Upper lobe of left lung (tissue), 6 donors: ENCODE measurements at regions not wholly inside any gene's neighbourhood (a gene's known extent, or its start where the extent isn't known, plus 50 kb on each side); places are given as distances from the start of the nearest gene placed in this dataset.

Experiments
- ATAC-seq, 2 donors: fragments of 200-7000 bp; cut with Tn5 transposase; one replicate each; pipeline ENCODE4 v1.9.1; 2022; ENCODE audit warnings: mild to moderate bottlenecking in 2 of 2, moderate library complexity in 2 of 2; ENCODE audit not compliant: low FRiP score in 2 of 2
- DNase-seq, 2 donors: peaks; one replicate each; pipeline ENCODE4 v3.0.0-alpha.2; 2019 to 2020
- H3K27ac ChIP-seq, 4 donors: fragments of 200-600 bp; sonication (generic); one replicate each; pipeline ENCODE4 v1.5.1; 2016 to 2019
- H3K27me3 ChIP-seq, 4 donors: fragments of 200-600 bp; sonication (generic); one replicate each; pipeline ENCODE4 v1.5.1; 2017 to 2019
- H3K36me3 ChIP-seq, 4 donors: fragments of 200-600 bp; sonication (generic); one replicate each; pipeline ENCODE4 v1.5.1; 2016 to 2019
- H3K4me1 ChIP-seq, 4 donors: fragments of 200-600 bp; sonication (generic); one replicate each; pipeline ENCODE4 v1.5.1; 2018 to 2019
- H3K4me3 ChIP-seq, 4 donors: fragments of 200-600 bp; sonication (generic); one replicate each; pipeline ENCODE4 v1.5.1; 2017 to 2019; ENCODE audit warnings: mild to moderate bottlenecking in 2 of 4, moderate library complexity in 1 of 4
- H3K9me3 ChIP-seq, 4 donors: fragments of 200-600 bp; sonication (generic); one replicate each; pipeline ENCODE4 v1.5.1; 2018 to 2019
- EP300 ChIP-seq, 4 donors: sonication (generic); formaldehyde crosslinking; IDR thresholded peaks; one replicate each; pipeline ENCODE4 v1.5.1; 2017; ENCODE audit warnings: antibody characterized with exemption in 4 of 4, control low read depth in 2 of 4
- POLR2A ChIP-seq, 4 donors: fragments of 450-650 bp; IDR thresholded peaks; one replicate each; pipeline ENCODE4 v1.5.1; 2016 to 2017; ENCODE audit warnings: antibody characterized with exemption in 4 of 4, mild to moderate bottlenecking in 2 of 4
- POLR2AphosphoS5 ChIP-seq, 2 donors: sonication (generic); formaldehyde crosslinking; IDR thresholded peaks; one replicate each; pipeline ENCODE4 v1.5.1; 2017; ENCODE audit warnings: antibody characterized with exemption in 2 of 2
- WGBS, 2 donors: methylation state at CpG; one replicate each; pipeline ENCODE4 v1.1.5; 2017 to 2018; 5-methylcytosine and 5-hydroxymethylcytosine counted together
- TF ChIP-seq, protein P1 (sequence below), 6 experiments: fragments of 450-650 bp in 4 of 6; fragments of 200-600 bp in 2 of 6; sonication (generic) in 2 of 6; IDR thresholded peaks; one replicate each; pipeline ENCODE4 v1.5.1; 2016 to 2019; ENCODE audit warnings: antibody characterized with exemption in 6 of 6
- donor health status: DM: no; HTN: no; CAD: no; lungs with moderate emphysema.
- donor health status: DM: no; HTN: yes; CAD: no; lungs with severe emphysema.

DNA sequence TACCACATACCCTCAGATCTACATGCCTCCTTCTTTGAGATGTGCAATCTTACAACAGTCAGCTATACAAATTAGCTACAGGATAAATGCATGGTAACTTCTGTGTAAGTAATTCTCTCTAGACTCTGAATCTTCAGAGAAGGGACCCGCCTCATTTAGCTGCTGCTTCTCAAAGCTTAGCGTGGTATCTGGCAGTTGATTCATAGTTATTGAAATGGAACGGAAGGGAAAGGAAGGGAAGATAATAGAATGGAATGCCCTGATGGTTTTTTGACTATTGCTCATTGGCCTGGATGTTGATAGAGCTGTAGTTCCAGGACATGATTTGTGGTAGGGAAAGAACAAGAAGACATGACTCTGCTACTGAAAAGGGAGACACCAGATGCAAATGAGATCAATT is 498.1 kb upstream of the CRIM1 start:
- 75 to 76% methylated on average over 3 of the region's 3 CpGs for WGBS, 2 donors
- no peak for DNase-seq
- ATAC-seq = no peak

DNA sequence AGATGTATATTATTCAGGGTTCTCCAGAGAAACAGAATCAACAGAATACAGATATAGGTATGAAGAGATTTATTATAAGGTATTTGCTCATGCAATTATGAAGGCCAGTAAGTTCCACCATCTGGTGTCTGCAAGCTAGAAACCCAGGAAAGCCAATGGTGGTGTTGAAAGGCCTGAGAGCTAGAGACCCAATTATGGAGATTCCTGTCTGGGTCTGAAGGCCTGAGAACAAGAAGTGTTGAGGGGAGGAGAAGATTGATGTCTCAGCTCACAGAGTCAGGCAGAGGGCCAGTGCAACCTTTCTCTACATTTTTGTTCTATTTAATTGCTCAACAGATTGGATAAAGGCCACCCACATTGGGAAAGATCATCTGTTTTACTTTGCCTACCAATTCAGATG is 524.2 kb upstream of the CRIM1 start:
- no peak for ATAC-seq
- Histone ChIP-seq H3K9me3 (no peaks in the 10 kb centered on the region), H3K27ac (no peak overlapping the region), H3K4me1 (no peaks in the 10 kb centered on the region), H3K27me3 (no peaks in the 10 kb centered on the region), H3K4me3 (no peak overlapping the region), H3K36me3 (no peaks in the 10 kb centered on the region)
- no peak for TF ChIP-seq POLR2A (IDR thresholded peaks at IDR 0.05)
- TF ChIP-seq, protein P1, sequence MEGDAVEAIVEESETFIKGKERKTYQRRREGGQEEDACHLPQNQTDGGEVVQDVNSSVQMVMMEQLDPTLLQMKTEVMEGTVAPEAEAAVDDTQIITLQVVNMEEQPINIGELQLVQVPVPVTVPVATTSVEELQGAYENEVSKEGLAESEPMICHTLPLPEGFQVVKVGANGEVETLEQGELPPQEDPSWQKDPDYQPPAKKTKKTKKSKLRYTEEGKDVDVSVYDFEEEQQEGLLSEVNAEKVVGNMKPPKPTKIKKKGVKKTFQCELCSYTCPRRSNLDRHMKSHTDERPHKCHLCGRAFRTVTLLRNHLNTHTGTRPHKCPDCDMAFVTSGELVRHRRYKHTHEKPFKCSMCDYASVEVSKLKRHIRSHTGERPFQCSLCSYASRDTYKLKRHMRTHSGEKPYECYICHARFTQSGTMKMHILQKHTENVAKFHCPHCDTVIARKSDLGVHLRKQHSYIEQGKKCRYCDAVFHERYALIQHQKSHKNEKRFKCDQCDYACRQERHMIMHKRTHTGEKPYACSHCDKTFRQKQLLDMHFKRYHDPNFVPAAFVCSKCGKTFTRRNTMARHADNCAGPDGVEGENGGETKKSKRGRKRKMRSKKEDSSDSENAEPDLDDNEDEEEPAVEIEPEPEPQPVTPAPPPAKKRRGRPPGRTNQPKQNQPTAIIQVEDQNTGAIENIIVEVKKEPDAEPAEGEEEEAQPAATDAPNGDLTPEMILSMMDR (IDR thresholded peaks at IDR 0.05) = no peak
- TF ChIP-seq EP300 (IDR thresholded peaks at IDR 0.05) = no peak
- TF ChIP-seq POLR2AphosphoS5 (IDR thresholded peaks at IDR 0.05) = no peak
- no peak for DNase-seq

More for the DNA sequence above, 498.1 kb upstream of the CRIM1 start:
- H3K27me3 ChIP-seq = no peaks in the 10 kb centered on the region
- no peak overlapping the region for H3K27ac ChIP-seq
- H3K4me3 ChIP-seq = no peak overlapping the region
- no peaks in the 10 kb centered on the region for H3K4me1 ChIP-seq
- H3K36me3 ChIP-seq = no peaks in the 10 kb centered on the region
- no peaks in the 10 kb centered on the region for H3K9me3 ChIP-seq
- TF ChIP-seq POLR2AphosphoS5 (IDR thresholded peaks at IDR 0.05) (no peak), EP300 (IDR thresholded peaks at IDR 0.05) (no peak), POLR2A (IDR thresholded peaks at IDR 0.05) (no peak)
- TF ChIP-seq, protein P1 (IDR thresholded peaks at IDR 0.05) = no peak

DNA sequence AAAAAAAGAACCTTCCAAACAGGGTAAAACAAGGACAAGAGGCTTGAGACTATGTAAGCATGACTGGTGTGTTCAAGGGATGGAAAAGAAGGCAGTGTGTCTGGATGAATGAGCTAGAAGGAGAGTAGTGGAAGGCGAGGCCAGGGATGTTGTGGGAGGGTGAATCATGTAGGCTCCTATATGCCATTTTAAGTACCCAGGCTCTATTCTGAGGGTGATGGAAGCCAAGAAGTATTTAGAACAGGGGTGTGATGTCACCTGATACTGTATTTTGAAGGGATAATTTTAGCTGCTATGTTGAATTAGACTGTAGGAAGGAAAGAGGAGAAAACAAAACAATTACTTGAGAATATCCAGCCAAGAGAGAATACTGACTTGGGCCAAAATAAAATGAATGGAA is 524.7 kb upstream of the CRIM1 start:
- WGBS, 2 donors = 95 to 96% methylated on average over 1 of the region's 1 CpG
- H3K9me3 ChIP-seq = no peaks in the 10 kb centered on the region
- H3K4me1 ChIP-seq = no peaks in the 10 kb centered on the region
- no peak for TF ChIP-seq POLR2A (IDR thresholded peaks at IDR 0.05)
- TF ChIP-seq, protein P1 (IDR thresholded peaks at IDR 0.05) = no peak
- TF ChIP-seq EP300 (IDR thresholded peaks at IDR 0.05) = no peak
- no peak for TF ChIP-seq POLR2AphosphoS5 (IDR thresholded peaks at IDR 0.05)
- no peak for ATAC-seq
- no peak overlapping the region for H3K27ac ChIP-seq
- H3K36me3 ChIP-seq = no peaks in the 10 kb centered on the region
- no peak for DNase-seq
- no peaks in the 10 kb centered on the region for H3K27me3 ChIP-seq
- no peak overlapping the region for H3K4me3 ChIP-seq

DNA sequence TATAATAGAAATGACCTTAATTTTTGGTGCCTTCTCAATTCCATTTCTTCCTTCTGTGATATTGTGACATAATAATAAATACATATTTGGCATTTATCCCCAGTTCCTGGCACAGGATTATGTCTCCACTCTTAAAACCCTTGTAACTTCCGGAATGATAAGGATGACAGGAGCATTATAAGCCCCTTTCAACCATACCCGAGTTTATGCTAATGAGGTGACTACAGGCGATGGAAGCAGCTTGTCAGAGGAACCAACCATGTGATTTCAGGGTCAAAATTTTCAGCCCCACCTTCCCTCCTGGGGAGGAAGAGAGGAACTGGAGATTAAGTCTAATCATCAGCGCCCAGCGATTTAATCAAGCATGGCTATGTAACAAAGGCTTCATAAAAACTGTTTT is 528.5 kb upstream of the CRIM1 start:
- DNase-seq = no peak
- Histone ChIP-seq H3K36me3 (no peaks in the 10 kb centered on the region), H3K4me1 (no peaks in the 10 kb centered on the region), H3K4me3 (no peak overlapping the region), H3K27ac (no peak overlapping the region), H3K9me3 (no peaks in the 10 kb centered on the region), H3K27me3 (no peaks in the 10 kb centered on the region)
- TF ChIP-seq POLR2A (IDR thresholded peaks at IDR 0.05) (no peak), EP300 (IDR thresholded peaks at IDR 0.05) (no peak), POLR2AphosphoS5 (IDR thresholded peaks at IDR 0.05) (no peak)
- TF ChIP-seq, protein P1 (IDR thresholded peaks at IDR 0.05) = no peak
- WGBS, 2 donors = 71 to 82% methylated on average over 5 of the region's 5 CpGs
- ATAC-seq = no peak

DNA sequence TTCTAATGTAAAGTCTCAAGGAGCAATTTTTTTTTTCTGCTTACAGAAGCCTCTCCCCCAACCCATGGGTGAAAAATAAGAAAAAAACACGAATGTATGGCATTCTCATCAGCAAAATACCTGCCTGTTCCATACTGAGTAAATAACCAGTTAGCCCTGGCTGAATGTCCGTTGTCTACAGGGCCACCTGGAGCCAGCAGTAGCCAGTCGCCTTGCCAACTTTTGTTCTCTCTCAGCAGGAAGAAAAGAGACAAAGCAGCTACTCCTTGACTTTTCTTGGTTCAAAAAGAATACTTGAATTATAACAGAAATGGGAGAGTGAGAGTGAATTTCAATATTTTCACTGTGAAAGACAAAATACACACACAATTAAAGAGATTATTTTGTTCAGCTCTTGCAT is 532.9 kb upstream of the CRIM1 start:
- DNase-seq (no peak), ATAC-seq (no peak)
- Histone ChIP-seq H3K27ac (no peak overlapping the region), H3K4me3 (no peak overlapping the region), H3K4me1 (no peaks in the 10 kb centered on the region), H3K9me3 (no peaks in the 10 kb centered on the region), H3K27me3 (no peaks in the 10 kb centered on the region), H3K36me3 (no peaks in the 10 kb centered on the region)
- 48% methylated on average over 3 of the region's 3 CpGs for WGBS, 2 donors
- TF ChIP-seq POLR2AphosphoS5 (IDR thresholded peaks at IDR 0.05) (no peak), EP300 (IDR thresholded peaks at IDR 0.05) (no peak), POLR2A (IDR thresholded peaks at IDR 0.05) (no peak)
- TF ChIP-seq, protein P1 (IDR thresholded peaks at IDR 0.05) = no peak
